IMR-90 (cell line): ENCODE measurements at regions not wholly inside any gene's neighbourhood (a gene's known extent, or its start where the extent isn't known, plus 50 kb on each side); places are given as distances from the start of the nearest gene placed in this dataset.

Experiments used
- ATAC-seq: fragments of 200-7000 bp; cut with Tn5 transposase; 2 replicates; pipeline ENCODE4 v1.9.1; 2020; ENCODE audit warnings: low read depth, mild to moderate bottlenecking, moderate library complexity
- BruUV-seq: library from RNA; stranded (reverse); fragments of 400-500 nt; replicated peaks from 2 replicates; lab custom pipeline; 2021; lab: Mats Ljungman, UMichigan
- CTCF ChIA-PET: fragments of 300-600 bp; formaldehyde crosslinking; extraction: SDS; loops from one replicate; lab custom pipeline; 2021; ENCODE audit warnings: antibody characterized with exemption; lab: Yijun Ruan, JAX
- POLR2A ChIA-PET: fragments of 300-600 bp; sonication (Branson Sonifier 250); formaldehyde crosslinking; loops from one replicate; lab custom pipeline; 2022; ENCODE audit warnings: antibody characterized with exemption; ENCODE audit not compliant: unreplicated experiment; lab: Charles Lee
- DNase-seq: peaks from one replicate; pipeline ENCODE4 v3.0.0; 2013
- H2AFZ ChIP-seq: replicated peaks from 2 replicates; pipeline ENCODE3; 2013; ENCODE audit warnings: low read length, mild to moderate bottlenecking; ENCODE audit not compliant: poor library complexity
- H2AK5ac ChIP-seq: 2 replicates; pipeline ENCODE4 v1.6.1; 2013; ENCODE audit warnings: low read depth, low read length, inconsistent platforms
- H2AK9ac ChIP-seq: replicated peaks from 2 replicates; pipeline ENCODE3; 2013; ENCODE audit warnings: mild to moderate bottlenecking, low read depth, low read length, moderate library complexity; ENCODE audit not compliant: poor library complexity
- H2BK120ac ChIP-seq: 2 replicates; pipeline ENCODE4 v1.6.1; 2013; ENCODE audit warnings: low read depth, low read length, inconsistent platforms
- H2BK15ac ChIP-seq: 3 replicates; pipeline ENCODE4 v1.6.1; 2013; ENCODE audit warnings: low read depth, low read length, inconsistent platforms
- H2BK20ac ChIP-seq: 2 replicates; pipeline ENCODE4 v1.6.1; 2013; ENCODE audit warnings: low read depth, mild to moderate bottlenecking, inconsistent platforms, low read length, moderate library complexity
- H2BK5ac ChIP-seq: 2 replicates; pipeline ENCODE4 v1.6.1; 2013; ENCODE audit warnings: mild to moderate bottlenecking, low read depth, low read length, inconsistent platforms; ENCODE audit not compliant: poor library complexity, severe bottlenecking
- H3K14ac ChIP-seq: replicated peaks from 2 replicates; pipeline ENCODE4 v1.6.1; 2013; ENCODE audit warnings: low read depth, low read length, inconsistent platforms
- H3K18ac ChIP-seq: 2 replicates; pipeline ENCODE4 v1.6.1; 2013; ENCODE audit warnings: low read depth, low read length, control low read depth
- H3K23ac ChIP-seq: 2 replicates; pipeline ENCODE4 v1.6.1; 2013; ENCODE audit warnings: low read depth, low read length, inconsistent platforms
- H3K27ac ChIP-seq: 2 replicates; pipeline ENCODE4 v1.5.1; 2013; ENCODE audit warnings: mild to moderate bottlenecking, control low read depth, low read length; ENCODE audit not compliant: insufficient read depth
- H3K27me3 ChIP-seq: 2 replicates; pipeline ENCODE4 v1.6.1; 2013; ENCODE audit warnings: low read length; ENCODE audit not compliant: control insufficient read depth, insufficient read depth
- H3K36me3 ChIP-seq: 2 replicates; pipeline ENCODE4 v1.6.1; 2013; ENCODE audit warnings: low read length, mixed read lengths; ENCODE audit not compliant: control insufficient read depth, insufficient read depth
- H3K4ac ChIP-seq: 2 replicates; pipeline ENCODE4 v1.6.1; 2013; ENCODE audit warnings: low read depth, low read length, inconsistent platforms
- H3K4me1 ChIP-seq: 2 replicates; pipeline ENCODE4 v1.6.1; 2013; ENCODE audit warnings: low read length, mixed read lengths; ENCODE audit not compliant: control insufficient read depth, insufficient read depth
- H3K4me2 ChIP-seq: 2 replicates; pipeline ENCODE4 v1.6.1; 2013; ENCODE audit warnings: low read depth, mild to moderate bottlenecking, control low read depth, low read length, moderate library complexity
- H3K4me3 ChIP-seq: 2 replicates; pipeline ENCODE4 v1.5.1; 2013; ENCODE audit warnings: low read depth, mild to moderate bottlenecking, control low read depth, low read length, moderate library complexity; ENCODE audit not compliant: insufficient read depth
- H3K56ac ChIP-seq: 2 replicates; pipeline ENCODE4 v1.6.1; 2013; ENCODE audit warnings: low read length, inconsistent platforms; ENCODE audit not compliant: insufficient read depth; ENCODE audit errors: extremely low read depth
- H3K79me1 ChIP-seq, 2 experiments: 2 replicates each; pipeline ENCODE4 v1.6.1; 2013; ENCODE audit warnings: low read length in 2 of 2, inconsistent platforms in 1 of 2, low read depth in 1 of 2
- H3K9ac ChIP-seq: 2 replicates; pipeline ENCODE4 v1.6.1; 2013; ENCODE audit warnings: low read depth, low read length, control low read depth
- H3K9me1 ChIP-seq: 2 replicates; pipeline ENCODE4 v1.6.1; 2013; ENCODE audit warnings: low read length, inconsistent platforms; ENCODE audit not compliant: insufficient read depth
- H3K9me3 ChIP-seq: 2 replicates; pipeline ENCODE4 v1.6.1; 2013; ENCODE audit warnings: low read length; ENCODE audit not compliant: control insufficient read depth, insufficient read depth
- H4K20me1 ChIP-seq: 2 replicates; pipeline ENCODE4 v1.6.1; 2013; ENCODE audit warnings: low read length, inconsistent platforms; ENCODE audit not compliant: insufficient read depth
- H4K5ac ChIP-seq: 2 replicates; pipeline ENCODE4 v1.6.1; 2013; ENCODE audit warnings: mild to moderate bottlenecking, low read depth, low read length, control low read depth
- H4K8ac ChIP-seq, 2 experiments: 2 replicates each; pipeline ENCODE4 v1.6.1; 2013; ENCODE audit warnings: low read depth in 2 of 2, low read length in 2 of 2, control low read depth in 1 of 2, inconsistent platforms in 1 of 2
- H4K91ac ChIP-seq: 2 replicates; pipeline ENCODE4 v1.6.1; 2013; ENCODE audit warnings: low read depth, low read length, inconsistent platforms; ENCODE audit not compliant: insufficient read depth
- BHLHE40 ChIP-seq: fragments of 150-350 bp; IDR thresholded peaks from 2 replicates; pipeline ENCODE4 v1.6.1; 2016; ENCODE audit warnings: mild to moderate bottlenecking, low read depth, low read length
- CEBPB ChIP-seq: IDR thresholded peaks from 2 replicates; pipeline ENCODE4 v1.6.1; 2012; ENCODE audit warnings: low read depth, low read length, improper control_type of control experiment
- CHD1 ChIP-seq: IDR thresholded peaks from 2 replicates; pipeline ENCODE4 v1.6.1; 2012; ENCODE audit warnings: low read depth, low read length, improper control_type of control experiment
- CTCF ChIP-seq: conservative IDR thresholded peaks from 2 replicates; pipeline ENCODE4 v1.5.1; 2012; ENCODE audit warnings: mild to moderate bottlenecking, low read depth, low read length, improper control_type of control experiment
- ELK1 ChIP-seq: fragments of 150-350 bp; IDR thresholded peaks from 2 replicates; pipeline ENCODE4 v1.6.1; 2016; ENCODE audit warnings: low read depth, mild to moderate bottlenecking, low read length, moderate library complexity, borderline replicate concordance
- FOS ChIP-seq: fragments of 150-350 bp; IDR thresholded peaks from 2 replicates; pipeline ENCODE4 v1.6.1; 2016; ENCODE audit warnings: low read depth, low read length
- MAFK ChIP-seq: IDR thresholded peaks from 2 replicates; pipeline ENCODE4 v1.6.1; 2012; ENCODE audit warnings: low read depth, low read length, improper control_type of control experiment
- MAZ ChIP-seq: IDR thresholded peaks from 2 replicates; pipeline ENCODE4 v1.6.1; 2012; ENCODE audit warnings: low read depth, mild to moderate bottlenecking, low read length, improper control_type of control experiment, moderate library complexity, borderline replicate concordance
- MXI1 ChIP-seq: IDR thresholded peaks from 2 replicates; pipeline ENCODE4 v1.6.1; 2012; ENCODE audit warnings: low read depth, mild to moderate bottlenecking, low read length, moderate library complexity, borderline replicate concordance
- NFE2L2 ChIP-seq: fragments of 150-350 bp; IDR thresholded peaks from 2 replicates; pipeline ENCODE4 v1.6.1; 2016; ENCODE audit warnings: low read depth, mild to moderate bottlenecking, low read length
- POLR2A ChIP-seq: IDR thresholded peaks from 2 replicates; pipeline ENCODE4 v1.6.1; 2012; ENCODE audit warnings: mild to moderate bottlenecking, low read depth, low read length
- RAD21 ChIP-seq: IDR thresholded peaks from 2 replicates; pipeline ENCODE4 v1.6.1; 2012; ENCODE audit warnings: low read length, improper control_type of control experiment
- RCOR1 ChIP-seq: IDR thresholded peaks from 2 replicates; pipeline ENCODE4 v1.6.1; 2012; ENCODE audit warnings: mild to moderate bottlenecking, low read length, improper control_type of control experiment; ENCODE audit not compliant: insufficient replicate concordance
- RFX5 ChIP-seq: IDR thresholded peaks from 2 replicates; pipeline ENCODE4 v1.8.0; 2012; ENCODE audit warnings: low read depth, mild to moderate bottlenecking, low read length, moderate library complexity
- SMC3 ChIP-seq: fragments of 150-350 bp; IDR thresholded peaks from 2 replicates; pipeline ENCODE4 v1.6.1; 2016; ENCODE audit warnings: low read depth, mild to moderate bottlenecking, antibody characterized with exemption, low read length, moderate library complexity
- USF2 ChIP-seq: fragments of 150-350 bp; IDR thresholded peaks from 2 replicates; pipeline ENCODE4 v1.6.1; 2017; ENCODE audit warnings: mild to moderate bottlenecking, antibody characterized with exemption, low read length, low read depth
- WGBS, 2 experiments: methylation state at CpG; one replicate each; pipeline versions ENCODE4 v1.1.5 to v1.1.7; 2013; ENCODE audit warnings: missing lambda C conversion rate in 2 of 2; ENCODE audit not compliant: insufficient read length in 1 of 2; ENCODE audit errors: extremely low coverage in 2 of 2; 5-methylcytosine and 5-hydroxymethylcytosine counted together
- dilution Hi-C: fragments of 300-500 bp; cut with HindIII; formaldehyde crosslinking; loops from one replicate; pipeline ENCODE4 v1.14.3; 2018; ENCODE audit warnings: low sequenced_read_pairs; ENCODE audit not compliant: unreplicated experiment
- in situ Hi-C: fragments of 300-500 bp; cut with MboI; formaldehyde crosslinking; loops from 3 replicates; pipeline ENCODE4 v1.14.3; 2019; ENCODE audit warnings: low sequenced_read_pairs, inconsistent platforms, mixed read lengths
- intact Hi-C: fragments of 100-400 bp; cut with micrococcal nuclease; formaldehyde crosslinking; loops from 2 replicates; pipeline ENCODE4 v1.10.0; 2022

- H4K91ac ChIP-seq = no peak overlapping the region
- no peak overlapping the region for H2BK5ac ChIP-seq
- no peak overlapping the region for H3K56ac ChIP-seq
- H4K5ac ChIP-seq = no peak overlapping the region
- WGBS, 2 experiments = no CpG with 5 or more reads among the region's 3 CpGs
- BruUV-seq = no TSS peak
- no peaks in the 10 kb centered on the region for H4K20me1 ChIP-seq
- H3K4me2 ChIP-seq = no peak overlapping the region
- H3K23ac ChIP-seq = no peak overlapping the region
- no peak overlapping the region for H2AK5ac ChIP-seq
- no peak overlapping the region for H3K9ac ChIP-seq
- H2AK9ac ChIP-seq = no peak overlapping the region
- H4K8ac ChIP-seq = no peak overlapping the region
- H3K36me3 ChIP-seq = no peaks in the 10 kb centered on the region
- CTCF ChIA-PET = no interaction called here
- TF ChIP-seq RAD21 (no peak), FOS (no peak), RFX5 (no peak), CHD1 (no peak), CTCF (no peak), MAZ (no peak), MXI1 (no peak), CEBPB (no peak), SMC3 (no peak), MAFK (no peak), NFE2L2 (no peak), POLR2A (no peak), RCOR1 (no peak), USF2 (no peak), ELK1 (no peak), BHLHE40 (no peak)
- H2BK15ac ChIP-seq = no peak overlapping the region
- H3K4ac ChIP-seq = no peak overlapping the region
- H3K9me1 ChIP-seq = no peaks in the 10 kb centered on the region
- H3K4me3 ChIP-seq = no peak overlapping the region
- H3K9me3 ChIP-seq = no peaks in the 10 kb centered on the region
- H2AFZ ChIP-seq = no peak overlapping the region
- H3K4me1 ChIP-seq = no peaks in the 10 kb centered on the region
- dilution Hi-C loops (no loop called here), in situ Hi-C loops (no loop called here), intact Hi-C loops (no loop called here)
- ATAC-seq = no peak
- POLR2A ChIA-PET = no interaction called here
- no peak overlapping the region for H2BK120ac ChIP-seq
- no peak for DNase-seq
- H3K27me3 ChIP-seq = peaks cover 31% of the 10 kb centered on the region
- no peak overlapping the region for H3K14ac ChIP-seq
- no peak overlapping the region for H3K18ac ChIP-seq
- H3K27ac ChIP-seq = no peak overlapping the region
- no peak overlapping the region for H2BK20ac ChIP-seq
- no peaks in the 10 kb centered on the region for H3K79me1 ChIP-seq
Observed at GRCh38 chr9:38251036-38251860, 141.3 kb upstream of the ALDH1B1 start.
